Kidney epithelial cell (primary cell): ENCODE measurements at regions not wholly inside any gene's neighbourhood (a gene's known extent, or its start where the extent isn't known, plus 50 kb on each side); places are given as distances from the start of the nearest gene placed in this dataset.

ENCODE experiments used
- DNase-seq: peaks from one replicate; pipeline ENCODE4 v3.0.0-alpha.2; 2010; ENCODE audit warnings: low read depth
- H3K27me3 ChIP-seq: 2 replicates; pipeline ENCODE4 v1.6.0; 2011; ENCODE audit warnings: low read length; ENCODE audit not compliant: control insufficient read depth, insufficient read depth
- H3K36me3 ChIP-seq: 2 replicates; pipeline ENCODE4 v1.5.1; 2011; ENCODE audit warnings: low read length; ENCODE audit not compliant: control insufficient read depth, insufficient read depth
- H3K4me3 ChIP-seq: 2 replicates; pipeline ENCODE4 v1.5.1; 2011; ENCODE audit warnings: low read depth, mild to moderate bottlenecking, control low read depth, low read length
- TF ChIP-seq, protein P1 (sequence below): IDR thresholded peaks from 2 replicates; pipeline ENCODE4 v1.5.1; 2011; ENCODE audit warnings: mild to moderate bottlenecking, moderate library complexity, low read length, control low read depth, inconsistent platforms; ENCODE audit not compliant: insufficient read depth, poor library complexity, severe bottlenecking

DNA sequence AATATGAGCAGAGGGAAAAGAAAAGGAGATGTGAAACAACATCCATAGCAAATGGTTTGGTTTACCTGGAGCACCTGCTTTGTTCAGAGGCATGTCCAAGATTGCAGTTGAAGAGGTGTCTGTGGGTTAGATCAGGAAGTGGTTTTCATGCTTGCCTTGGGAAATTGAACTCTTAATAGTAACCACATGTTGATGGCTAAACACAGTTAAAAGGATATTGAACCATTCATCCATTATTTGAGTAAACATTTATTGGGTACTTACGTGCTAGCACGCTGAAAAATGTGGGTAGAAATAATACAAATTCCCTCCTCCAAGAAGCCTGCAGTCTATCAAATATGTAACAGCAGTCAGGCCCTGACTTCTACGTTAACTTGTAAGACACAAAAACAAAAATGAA, 235.7 kb upstream of the TNC start:
- no peak for DNase-seq
- TF ChIP-seq, protein P1, sequence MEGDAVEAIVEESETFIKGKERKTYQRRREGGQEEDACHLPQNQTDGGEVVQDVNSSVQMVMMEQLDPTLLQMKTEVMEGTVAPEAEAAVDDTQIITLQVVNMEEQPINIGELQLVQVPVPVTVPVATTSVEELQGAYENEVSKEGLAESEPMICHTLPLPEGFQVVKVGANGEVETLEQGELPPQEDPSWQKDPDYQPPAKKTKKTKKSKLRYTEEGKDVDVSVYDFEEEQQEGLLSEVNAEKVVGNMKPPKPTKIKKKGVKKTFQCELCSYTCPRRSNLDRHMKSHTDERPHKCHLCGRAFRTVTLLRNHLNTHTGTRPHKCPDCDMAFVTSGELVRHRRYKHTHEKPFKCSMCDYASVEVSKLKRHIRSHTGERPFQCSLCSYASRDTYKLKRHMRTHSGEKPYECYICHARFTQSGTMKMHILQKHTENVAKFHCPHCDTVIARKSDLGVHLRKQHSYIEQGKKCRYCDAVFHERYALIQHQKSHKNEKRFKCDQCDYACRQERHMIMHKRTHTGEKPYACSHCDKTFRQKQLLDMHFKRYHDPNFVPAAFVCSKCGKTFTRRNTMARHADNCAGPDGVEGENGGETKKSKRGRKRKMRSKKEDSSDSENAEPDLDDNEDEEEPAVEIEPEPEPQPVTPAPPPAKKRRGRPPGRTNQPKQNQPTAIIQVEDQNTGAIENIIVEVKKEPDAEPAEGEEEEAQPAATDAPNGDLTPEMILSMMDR, result no peak

DNA sequence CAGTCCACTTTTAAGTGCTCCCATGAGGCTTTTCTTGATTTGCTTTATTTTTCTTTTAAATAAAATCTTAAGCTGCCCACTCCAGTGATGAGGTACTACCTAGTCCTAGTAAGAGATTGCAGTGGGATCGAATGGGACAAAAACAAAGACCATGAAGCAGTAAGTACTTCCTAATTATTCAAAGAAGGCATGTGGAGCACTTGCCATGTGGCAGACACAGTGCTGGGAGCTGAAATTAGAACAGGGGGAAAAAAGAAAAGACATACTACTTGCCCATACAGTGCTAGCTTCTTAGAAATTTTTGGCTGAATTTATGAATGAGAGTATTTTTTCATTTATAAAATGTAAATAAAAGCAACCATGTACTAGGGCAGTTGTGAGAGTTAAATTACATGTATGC, 239.9 kb upstream of the TNC start:
- TF ChIP-seq, protein P1, result no peak
- DNase-seq, result no peak
- no peak overlapping the region for H3K4me3 ChIP-seq
- H3K36me3 ChIP-seq, result no peaks in the 10 kb centered on the region
- no peaks in the 10 kb centered on the region for H3K27me3 ChIP-seq

More for the DNA sequence above, 235.7 kb upstream of the TNC start:
- Histone ChIP-seq H3K4me3 (no peak overlapping the region), H3K27me3 (no peaks in the 10 kb centered on the region), H3K36me3 (no peaks in the 10 kb centered on the region)

DNA sequence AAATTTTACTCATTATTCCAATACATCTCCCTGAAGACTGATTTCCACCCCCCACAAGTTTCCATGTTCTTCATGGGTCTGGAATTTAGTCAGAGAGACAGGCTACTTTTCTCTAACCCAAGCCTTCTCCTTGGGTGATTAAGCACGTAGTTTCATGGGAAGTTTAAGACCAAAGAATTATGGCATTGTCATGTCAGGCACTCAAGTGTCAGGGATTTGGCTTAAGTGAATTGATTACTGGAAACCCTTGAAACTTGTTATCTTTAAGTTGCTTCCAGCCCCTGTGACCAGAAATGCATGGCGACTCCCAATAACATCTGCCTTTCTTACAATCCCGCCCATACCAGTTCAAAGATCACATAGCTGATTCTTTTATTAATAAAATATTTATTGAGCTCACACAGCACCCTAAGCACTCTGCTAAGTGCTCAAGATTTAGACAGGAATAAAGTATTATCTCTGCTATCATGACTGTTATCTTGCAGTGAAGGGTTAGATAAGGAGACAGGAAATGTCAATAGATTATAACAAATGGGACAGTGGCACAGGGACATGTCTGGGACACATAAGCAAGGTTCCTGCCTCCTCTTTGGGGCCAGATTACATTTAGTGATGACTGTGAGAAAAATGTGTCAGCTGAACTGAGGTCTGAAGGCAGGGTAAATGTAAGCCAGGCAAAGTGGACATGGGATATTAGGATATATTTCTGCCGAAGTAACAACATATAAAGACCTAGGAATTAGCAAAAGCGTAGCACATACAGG, 241.2 kb upstream of the TNC start:
- Histone ChIP-seq H3K4me3 (no peak overlapping the region), H3K27me3 (no peaks in the 10 kb centered on the region), H3K36me3 (no peaks in the 10 kb centered on the region)
- DNase-seq, result no peak
- TF ChIP-seq, protein P1, result no peak

DNA sequence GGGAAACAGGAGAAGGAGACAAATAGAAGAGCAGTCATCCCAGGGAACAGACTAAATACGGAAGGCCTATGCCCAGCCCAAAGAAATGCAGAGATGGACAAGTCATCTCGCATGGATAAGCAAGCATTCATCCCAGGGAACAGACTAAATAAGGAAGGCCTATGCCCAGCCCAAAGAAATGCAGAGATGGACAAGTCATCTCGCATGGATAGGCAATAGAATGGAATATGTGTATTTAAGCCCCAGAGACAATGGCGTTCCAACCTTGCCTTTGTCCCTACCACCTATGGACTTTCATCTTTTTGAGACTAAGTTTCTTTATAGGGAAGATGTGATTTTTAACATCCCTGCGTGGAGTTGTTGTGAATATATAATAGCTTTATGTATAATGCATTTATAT, 242.2 kb upstream of the TNC start:
- no peak for DNase-seq
- TF ChIP-seq, protein P1, result no peak
- Histone ChIP-seq H3K36me3 (no peaks in the 10 kb centered on the region), H3K4me3 (no peak overlapping the region), H3K27me3 (no peaks in the 10 kb centered on the region)

DNA sequence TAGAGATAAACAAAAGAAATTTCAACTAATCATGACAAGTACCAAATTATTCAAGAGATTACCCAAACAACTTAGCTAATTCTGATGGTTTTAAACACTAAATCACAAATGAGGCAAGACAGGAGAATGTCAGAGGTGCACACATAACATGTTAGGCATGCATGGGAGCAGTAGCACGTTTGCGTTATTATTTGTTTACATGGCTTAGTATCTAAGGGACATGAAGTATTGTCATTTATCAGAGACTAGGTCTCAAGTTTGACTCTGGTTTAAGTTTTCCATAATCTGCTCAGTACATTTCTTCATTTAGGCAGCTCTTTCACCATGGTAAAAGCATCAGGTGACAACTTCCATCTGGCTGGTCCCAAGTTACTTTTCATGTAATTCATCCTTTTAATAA, 244.1 kb upstream of the TNC start:
- DNase-seq, result no peak
- Histone ChIP-seq H3K4me3 (no peak overlapping the region), H3K27me3 (no peaks in the 10 kb centered on the region), H3K36me3 (no peaks in the 10 kb centered on the region)
- TF ChIP-seq, protein P1, result no peak

DNA sequence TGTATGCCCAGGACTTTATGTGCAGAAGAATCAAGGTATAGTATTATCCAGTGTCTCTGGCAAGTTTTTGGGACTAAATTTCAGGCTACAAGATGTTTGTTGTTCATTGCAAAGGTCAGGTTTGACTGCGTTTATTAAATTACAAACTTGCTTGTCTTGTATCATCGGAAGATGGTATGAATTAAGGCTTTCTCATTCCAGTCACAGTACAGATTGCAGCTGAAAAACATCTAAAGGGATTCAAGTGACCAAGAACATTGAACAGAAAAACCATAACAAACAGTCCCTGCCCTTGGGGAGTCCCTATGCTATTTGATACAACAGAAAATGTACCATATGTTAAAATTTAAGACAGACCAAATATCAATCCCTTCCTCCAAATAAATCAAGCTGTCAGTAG, 244.7 kb upstream of the TNC start:
- Histone ChIP-seq H3K4me3 (no peak overlapping the region), H3K36me3 (no peaks in the 10 kb centered on the region), H3K27me3 (no peaks in the 10 kb centered on the region)
- TF ChIP-seq, protein P1, result no peak
- no peak for DNase-seq
